T-helper 2 cell treated with Interferon-gamma antibody and Interleukin-4, amounts not matched to agents 5 μg/mL and 100 μg/mL, for 36 hours (primary cell): ENCODE measurements at regions not wholly inside any gene's neighbourhood (a gene's known extent, or its start where the extent isn't known, plus 50 kb on each side); places are given as distances from the start of the nearest gene placed in this dataset.

Experiments used
- DNase-seq: peaks from one replicate; pipeline ENCODE4 v3.0.0; 2021; ENCODE audit warnings: low spot score
- H3K27ac Mint-ChIP-seq: one replicate; pipeline ENCODE4 v1.8.0; 2021; ENCODE audit warnings: mild to moderate bottlenecking, mixed read lengths
- H3K27me3 Mint-ChIP-seq: one replicate; pipeline ENCODE4 v1.8.0; 2021; ENCODE audit warnings: low read depth, mixed read lengths
- H3K36me3 Mint-ChIP-seq: one replicate; pipeline ENCODE4 v1.8.0; 2021; ENCODE audit warnings: low read depth, mixed read lengths
- H3K4me1 Mint-ChIP-seq: one replicate; pipeline ENCODE4 v1.8.0; 2021; ENCODE audit warnings: low read depth, mixed read lengths
- H3K4me3 Mint-ChIP-seq: one replicate; pipeline ENCODE4 v1.8.0; 2022; ENCODE audit warnings: mild to moderate bottlenecking, moderate library complexity, mixed read lengths
- H3K9me3 Mint-ChIP-seq: one replicate; pipeline ENCODE4 v1.8.0; 2021; ENCODE audit warnings: mixed read lengths

GRCh38 chr18:39991696-39992265, 1963.3 kb upstream of the PIK3C3 start:
- no peak overlapping the region for H3K4me3 Mint-ChIP-seq
- H3K27ac Mint-ChIP-seq: no peak overlapping the region
- peaks cover 4% of the 10 kb centered on the region for H3K9me3 Mint-ChIP-seq
- H3K27me3 Mint-ChIP-seq: no peaks in the 10 kb centered on the region
- H3K4me1 Mint-ChIP-seq: no peaks in the 10 kb centered on the region
- no peaks in the 10 kb centered on the region for H3K36me3 Mint-ChIP-seq
- no peak for DNase-seq

DNA sequence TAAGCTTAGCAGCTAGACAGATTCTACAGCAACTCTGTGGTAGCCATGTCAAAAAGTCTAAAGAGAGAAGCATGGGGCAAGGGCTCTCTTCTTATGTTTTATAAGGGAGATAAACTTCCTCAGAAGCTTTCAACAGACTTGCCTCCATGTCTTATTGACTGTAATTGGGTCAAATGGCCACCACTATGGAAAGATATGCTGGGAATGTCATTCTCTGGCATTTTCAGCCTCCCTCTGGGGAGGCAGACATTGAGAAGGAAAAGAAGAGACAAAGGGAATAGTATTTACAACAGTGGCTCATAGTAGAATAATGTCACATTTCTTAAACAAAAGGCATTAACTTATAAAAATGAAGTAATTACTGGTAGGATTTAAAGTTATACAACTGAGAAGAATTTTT, 1964.5 kb upstream of the PIK3C3 start:
- no peak for DNase-seq
- Mint-ChIP-seq H3K4me3 (no peak overlapping the region), H3K27me3 (no peaks in the 10 kb centered on the region), H3K9me3 (peaks cover 4% of the 10 kb centered on the region), H3K4me1 (no peaks in the 10 kb centered on the region), H3K36me3 (no peaks in the 10 kb centered on the region), H3K27ac (no peak overlapping the region)

DNA sequence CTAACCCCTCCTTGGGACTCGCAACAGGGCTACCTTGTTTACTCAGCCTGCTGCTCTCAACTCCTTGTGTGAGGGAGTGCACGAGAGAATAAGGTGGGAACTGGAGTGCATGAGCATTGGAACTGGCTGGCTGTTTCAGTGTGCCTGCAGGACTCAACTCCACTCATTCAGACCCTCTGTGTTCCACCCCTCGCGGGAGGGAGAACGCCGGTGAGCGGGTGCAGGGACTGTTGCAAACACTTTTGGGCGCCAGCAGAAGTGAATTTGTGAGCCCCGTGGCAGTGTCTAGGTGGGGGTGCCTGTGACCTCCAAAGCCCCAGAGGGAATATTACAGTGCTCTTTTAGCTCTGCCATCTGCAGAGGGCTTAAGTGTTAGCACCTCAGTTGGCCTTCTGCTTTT, 1978.3 kb upstream of the PIK3C3 start:
- Mint-ChIP-seq H3K9me3 (peaks cover 10% of the 10 kb centered on the region), H3K27ac (no peak overlapping the region), H3K4me3 (no peak overlapping the region), H3K4me1 (no peaks in the 10 kb centered on the region), H3K27me3 (no peaks in the 10 kb centered on the region), H3K36me3 (no peaks in the 10 kb centered on the region)
- DNase-seq: no peak

GRCh38 chr18:39972521-39972920, 1982.5 kb upstream of the PIK3C3 start:
- no peak overlapping the region for H3K4me3 Mint-ChIP-seq
- H3K27me3 Mint-ChIP-seq: no peaks in the 10 kb centered on the region
- no peak overlapping the region for H3K27ac Mint-ChIP-seq
- H3K4me1 Mint-ChIP-seq: no peaks in the 10 kb centered on the region
- H3K36me3 Mint-ChIP-seq: no peaks in the 10 kb centered on the region
- no peak for DNase-seq
- H3K9me3 Mint-ChIP-seq: peaks cover 9% of the 10 kb centered on the region

DNA sequence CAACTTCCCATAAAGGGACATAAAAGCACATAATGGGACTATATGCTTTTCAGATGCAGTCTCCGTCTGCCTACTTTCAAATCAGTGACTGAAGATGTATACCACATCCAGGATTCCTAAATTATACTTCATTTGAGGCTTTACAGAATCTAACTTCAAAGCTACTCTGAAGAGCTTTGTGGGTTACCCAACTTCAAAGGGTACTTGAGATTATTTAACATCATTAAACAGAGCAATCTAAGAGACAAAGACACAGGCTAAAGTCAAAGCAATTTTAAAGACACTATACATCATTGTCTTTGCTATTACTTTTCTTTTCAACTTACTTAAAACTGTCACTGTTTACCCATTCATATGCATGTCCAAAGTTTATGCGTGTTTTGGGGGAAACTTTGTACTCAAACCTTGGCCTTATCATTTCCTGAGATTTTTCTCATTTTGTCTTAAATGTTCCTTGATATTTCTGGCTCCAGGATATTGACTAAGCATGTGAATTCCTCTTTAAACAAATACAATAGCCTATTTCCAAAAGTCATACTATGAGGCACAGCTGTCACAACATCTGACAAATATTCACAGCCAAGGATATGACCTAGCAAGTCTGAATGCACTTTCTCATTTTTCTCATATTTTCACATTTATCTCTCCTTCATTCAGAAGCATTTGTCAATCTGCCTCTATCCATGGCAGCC, 1985.1 kb upstream of the PIK3C3 start:
- Mint-ChIP-seq H3K9me3 (peaks cover 8% of the 10 kb centered on the region), H3K36me3 (no peaks in the 10 kb centered on the region), H3K27ac (no peak overlapping the region), H3K4me1 (no peaks in the 10 kb centered on the region), H3K27me3 (no peaks in the 10 kb centered on the region), H3K4me3 (no peak overlapping the region)
- DNase-seq: no peak

DNA sequence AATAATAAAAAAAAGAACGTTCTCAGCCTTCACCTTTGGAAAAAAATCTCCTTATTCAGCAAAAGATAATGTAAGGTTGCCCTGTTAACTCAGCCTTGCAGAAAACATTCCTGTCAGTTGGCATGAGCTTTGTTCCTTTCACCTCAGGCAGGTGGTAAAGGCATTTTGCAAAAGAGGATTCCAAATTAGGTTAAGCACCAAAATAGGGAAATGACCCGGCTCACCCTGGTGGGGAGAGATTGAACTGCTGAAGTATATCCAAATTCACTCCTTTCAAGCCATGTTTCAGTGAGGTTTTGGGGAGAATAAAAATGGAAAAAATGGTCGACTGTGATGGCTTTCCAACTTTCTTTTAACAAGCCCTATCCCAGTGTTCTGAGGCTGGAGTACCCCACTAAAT, 1988.8 kb upstream of the PIK3C3 start:
- H3K27ac Mint-ChIP-seq: no peak overlapping the region
- no peak overlapping the region for H3K4me3 Mint-ChIP-seq
- no peaks in the 10 kb centered on the region for H3K4me1 Mint-ChIP-seq
- H3K9me3 Mint-ChIP-seq: peaks cover 15% of the 10 kb centered on the region
- H3K36me3 Mint-ChIP-seq: no peaks in the 10 kb centered on the region
- H3K27me3 Mint-ChIP-seq: no peaks in the 10 kb centered on the region
- no peak for DNase-seq

DNA sequence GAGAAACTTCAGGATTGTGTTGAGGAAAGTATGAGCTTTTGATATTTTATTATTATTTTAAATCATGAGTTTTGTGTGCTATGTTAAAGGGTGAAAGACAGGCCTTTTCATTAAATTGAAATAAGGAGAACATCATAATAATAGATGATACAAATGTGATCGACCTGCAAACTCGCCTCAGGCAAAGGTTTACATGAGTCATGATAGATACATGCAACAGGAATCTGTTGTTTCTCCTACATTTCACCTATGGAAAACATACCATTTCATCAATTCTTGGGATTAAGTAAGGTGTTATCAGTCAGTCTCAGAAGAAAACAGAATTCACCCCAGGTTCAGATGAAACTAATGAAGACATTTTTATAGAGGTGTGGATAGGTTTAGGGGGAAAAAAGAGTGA, 1992.5 kb upstream of the PIK3C3 start:
- Mint-ChIP-seq H3K36me3 (no peaks in the 10 kb centered on the region), H3K27ac (no peak overlapping the region), H3K27me3 (no peaks in the 10 kb centered on the region), H3K4me1 (no peaks in the 10 kb centered on the region), H3K9me3 (peaks cover 23% of the 10 kb centered on the region), H3K4me3 (no peak overlapping the region)
- DNase-seq: no peak

DNA sequence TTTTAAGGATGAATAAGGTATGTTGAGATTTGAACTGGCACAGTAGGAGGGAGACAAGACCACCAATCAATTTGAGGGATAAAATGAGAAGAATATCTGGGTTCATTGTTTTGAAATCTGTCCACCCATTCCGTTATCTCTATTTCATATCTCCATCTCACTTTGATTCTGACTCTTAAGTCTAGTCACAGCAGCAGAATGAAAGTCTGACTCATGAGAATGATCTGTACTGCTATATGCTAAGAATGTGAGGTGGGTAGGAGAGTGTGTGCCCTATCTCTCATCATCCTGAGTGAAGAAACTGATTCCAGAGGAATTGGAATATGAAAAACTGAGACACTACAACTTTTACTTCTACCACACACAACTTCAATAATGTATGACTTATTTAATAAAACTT, 1994.5 kb upstream of the PIK3C3 start:
- H3K27me3 Mint-ChIP-seq: no peaks in the 10 kb centered on the region
- H3K27ac Mint-ChIP-seq: no peak overlapping the region
- no peak for DNase-seq
- H3K9me3 Mint-ChIP-seq: peaks cover 24% of the 10 kb centered on the region
- H3K36me3 Mint-ChIP-seq: peaks cover 1% of the 10 kb centered on the region
- H3K4me3 Mint-ChIP-seq: no peak overlapping the region
- no peaks in the 10 kb centered on the region for H3K4me1 Mint-ChIP-seq

DNA sequence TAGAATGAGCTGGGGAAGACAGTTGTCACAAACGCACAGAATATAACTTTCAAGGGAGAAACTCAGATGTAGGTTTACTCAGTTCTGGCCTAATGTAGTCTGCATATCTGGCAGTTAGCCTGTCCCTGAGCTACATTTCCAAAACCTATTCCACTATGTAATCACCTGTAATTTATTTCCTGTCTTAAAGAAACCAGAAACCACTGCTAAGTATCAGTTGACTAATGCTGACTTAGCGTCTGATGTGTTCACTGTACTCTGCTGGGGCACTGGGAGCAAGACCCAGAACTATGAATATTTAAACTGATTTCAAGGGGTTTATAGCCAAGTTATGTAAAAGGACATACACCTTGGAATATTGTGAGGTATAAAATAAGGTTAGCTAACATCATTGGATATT, 1995.2 kb upstream of the PIK3C3 start:
- Mint-ChIP-seq H3K27ac (no peak overlapping the region), H3K36me3 (peaks cover 1% of the 10 kb centered on the region), H3K4me3 (no peak overlapping the region), H3K9me3 (peaks cover 24% of the 10 kb centered on the region), H3K4me1 (no peaks in the 10 kb centered on the region), H3K27me3 (no peaks in the 10 kb centered on the region)
- DNase-seq: no peak

- no peak overlapping the region for H3K27ac Mint-ChIP-seq
- DNase-seq: no peak
- peaks cover 1% of the 10 kb centered on the region for H3K36me3 Mint-ChIP-seq
- peaks cover 22% of the 10 kb centered on the region for H3K9me3 Mint-ChIP-seq
- H3K4me1 Mint-ChIP-seq: no peaks in the 10 kb centered on the region
- H3K4me3 Mint-ChIP-seq: no peak overlapping the region
- H3K27me3 Mint-ChIP-seq: no peaks in the 10 kb centered on the region
Measured at GRCh38 chr18:39958876-39959275, 1996.2 kb upstream of the PIK3C3 start.

GRCh38 chr18:39952816-39953215, 2002.2 kb upstream of the PIK3C3 start:
- DNase-seq: no peak
- H3K4me3 Mint-ChIP-seq: no peak overlapping the region

DNA sequence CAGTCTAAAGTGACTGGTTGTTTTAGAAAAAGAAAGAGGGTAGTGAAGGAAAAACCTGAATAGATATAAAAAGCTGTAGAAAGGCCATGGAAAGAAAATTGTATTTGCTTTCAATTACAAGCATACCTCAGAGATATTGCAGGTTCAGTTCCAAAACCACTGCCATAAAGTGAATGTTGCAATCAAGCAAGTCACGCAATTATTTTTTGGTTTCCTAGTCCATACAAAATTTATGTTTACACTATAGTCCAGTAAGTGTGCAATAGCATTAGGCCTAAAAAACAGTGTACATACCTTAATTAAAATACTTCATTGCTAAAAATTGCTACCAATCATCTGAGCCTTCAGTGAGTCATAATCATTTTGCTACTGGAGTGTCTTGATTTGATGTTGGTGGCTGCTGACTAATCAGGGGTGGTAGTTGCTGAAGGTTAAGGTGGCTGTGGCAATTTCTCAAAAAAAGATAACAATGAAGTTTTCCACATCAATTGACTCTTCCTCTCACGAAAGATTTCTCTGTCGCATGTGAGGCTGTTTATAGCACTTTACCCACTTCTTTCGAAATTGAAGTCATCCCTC, 2003.8 kb upstream of the PIK3C3 start:
- no peak overlapping the region for H3K4me3 Mint-ChIP-seq
- no peak for DNase-seq
- H3K27me3 Mint-ChIP-seq: no peaks in the 10 kb centered on the region
- peaks cover 7% of the 10 kb centered on the region for H3K9me3 Mint-ChIP-seq
- H3K4me1 Mint-ChIP-seq: no peaks in the 10 kb centered on the region
- no peak overlapping the region for H3K27ac Mint-ChIP-seq
- H3K36me3 Mint-ChIP-seq: no peaks in the 10 kb centered on the region

More at GRCh38 chr18:39952816-39953215, 2002.2 kb upstream of the PIK3C3 start:
- H3K4me1 Mint-ChIP-seq: no peaks in the 10 kb centered on the region
- H3K27me3 Mint-ChIP-seq: no peaks in the 10 kb centered on the region
- peaks cover 13% of the 10 kb centered on the region for H3K9me3 Mint-ChIP-seq
- peaks cover 1% of the 10 kb centered on the region for H3K36me3 Mint-ChIP-seq
- no peak overlapping the region for H3K27ac Mint-ChIP-seq

DNA sequence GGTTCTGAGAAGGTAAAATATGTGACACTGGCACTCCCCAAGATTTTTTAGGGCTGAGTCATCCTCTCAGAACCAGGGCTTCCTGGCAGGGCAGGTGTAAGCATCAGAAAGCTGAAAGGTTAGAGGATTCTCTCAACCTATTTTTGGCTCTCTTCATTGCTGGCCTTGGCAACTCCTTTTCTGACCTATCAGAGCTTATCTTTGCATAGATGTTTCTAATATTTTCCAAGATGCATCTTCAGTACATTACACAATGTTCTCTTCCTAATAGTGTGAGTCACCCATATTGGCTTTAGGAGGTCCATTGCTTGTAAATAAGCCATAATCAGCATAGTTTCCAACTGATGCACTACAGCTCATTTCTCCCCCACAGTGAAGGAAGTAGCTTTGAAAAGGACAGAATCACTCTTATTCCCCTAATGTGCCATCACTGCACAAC, 2008.4 kb upstream of the PIK3C3 start:
- H3K4me3 Mint-ChIP-seq: no peak overlapping the region
- H3K27ac Mint-ChIP-seq: no peak overlapping the region
- no peak for DNase-seq
- H3K27me3 Mint-ChIP-seq: no peaks in the 10 kb centered on the region
- no peaks in the 10 kb centered on the region for H3K4me1 Mint-ChIP-seq
- peaks cover 11% of the 10 kb centered on the region for H3K9me3 Mint-ChIP-seq
- H3K36me3 Mint-ChIP-seq: no peaks in the 10 kb centered on the region

DNA sequence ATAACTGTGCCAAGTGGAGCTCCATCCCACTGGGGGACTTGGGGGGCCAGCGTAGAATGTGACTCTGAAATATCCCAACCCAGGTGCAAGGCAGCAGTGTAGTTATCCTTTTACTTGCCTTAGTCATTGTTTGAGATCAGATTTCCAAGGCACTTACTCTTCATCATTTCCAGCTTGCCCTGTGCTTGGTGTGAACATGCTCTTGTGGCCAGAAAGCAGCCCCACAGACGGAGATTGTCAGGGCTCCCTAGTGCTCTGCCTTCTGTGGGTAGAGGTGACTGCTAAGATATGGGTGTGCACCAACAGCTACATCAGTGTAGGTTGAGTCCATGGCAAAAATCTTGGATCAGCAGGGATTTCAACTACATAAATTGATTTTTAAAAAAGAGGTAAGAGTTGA, 2010.0 kb upstream of the PIK3C3 start:
- no peaks in the 10 kb centered on the region for H3K36me3 Mint-ChIP-seq
- H3K4me1 Mint-ChIP-seq: no peaks in the 10 kb centered on the region
- H3K4me3 Mint-ChIP-seq: no peak overlapping the region
- H3K9me3 Mint-ChIP-seq: peaks cover 11% of the 10 kb centered on the region
- no peaks in the 10 kb centered on the region for H3K27me3 Mint-ChIP-seq
- no peak for DNase-seq
- H3K27ac Mint-ChIP-seq: no peak overlapping the region
